ENCODE measurements at regions not wholly inside any gene's neighbourhood (a gene's known extent, or its start where the extent isn't known, plus 50 kb on each side); places are given as distances from the start of the nearest gene placed in this dataset.
A peak's percentile ranks its signal among the peaks of the same experiment; 100 is the strongest.

DNA sequence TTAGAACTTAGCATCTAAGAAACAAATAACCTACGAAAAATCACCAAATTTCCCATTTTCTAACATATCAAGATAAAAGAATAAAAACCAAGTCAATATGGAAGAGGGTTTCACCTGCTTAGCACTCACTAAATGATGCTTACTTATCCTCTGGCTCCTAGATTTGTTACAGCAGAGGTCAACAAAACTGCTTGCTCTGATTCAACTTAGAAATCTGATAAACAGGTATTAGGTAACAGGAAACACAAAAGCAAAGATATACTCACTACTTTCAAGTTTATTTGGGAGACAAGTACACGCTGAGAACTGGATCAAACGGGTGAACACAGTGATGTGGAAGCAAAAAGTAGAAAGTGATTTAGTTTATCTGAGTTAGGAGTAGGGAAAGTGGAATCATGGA, 235.7 kb upstream of the TARS1 start:
- H3K4me1 ChIP-seq (ENCODE audit: insufficient read depth) = no peaks in the 10 kb centered on the region
- H4K20me1 ChIP-seq (replicated peaks; ENCODE audit: insufficient read depth) = no peaks in the 10 kb centered on the region
- no peak overlapping the region for H3K4me3 ChIP-seq
- Mint-ChIP-seq H3K36me3 (ENCODE audit: low read depth) (no peaks in the 10 kb centered on the region), H3K27ac (no peak overlapping the region), H3K27me3 (ENCODE audit: insufficient read depth, low read depth, poor library complexity) (no peaks in the 10 kb centered on the region), H3K4me1 (no peaks in the 10 kb centered on the region), H3K9me3 (peaks cover 3% of the 10 kb centered on the region; the same call in 1 of the 3 replicates), H3K4me3 (no peak overlapping the region)
- H2AFZ ChIP-seq = no peak overlapping the region
- no peaks in the 10 kb centered on the region for H3K27me3 ChIP-seq (ENCODE audit: insufficient read depth)
- no peaks in the 10 kb centered on the region for H3K36me3 ChIP-seq (ENCODE audit: insufficient read depth)
- no peak for DNase-seq (ENCODE audit: low spot score)
- H3F3A ChIP-seq (replicated peaks; ENCODE audit: low read depth) = no peaks in the 10 kb centered on the region
- no peak overlapping the region for H3K4me2 ChIP-seq
- H3K79me2 ChIP-seq (replicated peaks; ENCODE audit: insufficient read depth) = no peaks in the 10 kb centered on the region
- no peak overlapping the region for H3K27ac ChIP-seq (ENCODE audit: low read depth)
- no peak for TF ChIP-seq ZNF331 (CRISPR knock-in tag; IDR thresholded peaks at IDR 0.05; ENCODE audit: low read depth)
- TF ChIP-seq, protein P1, sequence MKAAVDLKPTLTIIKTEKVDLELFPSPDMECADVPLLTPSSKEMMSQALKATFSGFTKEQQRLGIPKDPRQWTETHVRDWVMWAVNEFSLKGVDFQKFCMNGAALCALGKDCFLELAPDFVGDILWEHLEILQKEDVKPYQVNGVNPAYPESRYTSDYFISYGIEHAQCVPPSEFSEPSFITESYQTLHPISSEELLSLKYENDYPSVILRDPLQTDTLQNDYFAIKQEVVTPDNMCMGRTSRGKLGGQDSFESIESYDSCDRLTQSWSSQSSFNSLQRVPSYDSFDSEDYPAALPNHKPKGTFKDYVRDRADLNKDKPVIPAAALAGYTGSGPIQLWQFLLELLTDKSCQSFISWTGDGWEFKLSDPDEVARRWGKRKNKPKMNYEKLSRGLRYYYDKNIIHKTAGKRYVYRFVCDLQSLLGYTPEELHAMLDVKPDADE (IDR thresholded peaks at IDR 0.05) = no peak
- no peak for TF ChIP-seq JUNB (IDR thresholded peaks at IDR 0.05; ENCODE audit: unreplicated experiment)
- TF ChIP-seq, protein P2, sequence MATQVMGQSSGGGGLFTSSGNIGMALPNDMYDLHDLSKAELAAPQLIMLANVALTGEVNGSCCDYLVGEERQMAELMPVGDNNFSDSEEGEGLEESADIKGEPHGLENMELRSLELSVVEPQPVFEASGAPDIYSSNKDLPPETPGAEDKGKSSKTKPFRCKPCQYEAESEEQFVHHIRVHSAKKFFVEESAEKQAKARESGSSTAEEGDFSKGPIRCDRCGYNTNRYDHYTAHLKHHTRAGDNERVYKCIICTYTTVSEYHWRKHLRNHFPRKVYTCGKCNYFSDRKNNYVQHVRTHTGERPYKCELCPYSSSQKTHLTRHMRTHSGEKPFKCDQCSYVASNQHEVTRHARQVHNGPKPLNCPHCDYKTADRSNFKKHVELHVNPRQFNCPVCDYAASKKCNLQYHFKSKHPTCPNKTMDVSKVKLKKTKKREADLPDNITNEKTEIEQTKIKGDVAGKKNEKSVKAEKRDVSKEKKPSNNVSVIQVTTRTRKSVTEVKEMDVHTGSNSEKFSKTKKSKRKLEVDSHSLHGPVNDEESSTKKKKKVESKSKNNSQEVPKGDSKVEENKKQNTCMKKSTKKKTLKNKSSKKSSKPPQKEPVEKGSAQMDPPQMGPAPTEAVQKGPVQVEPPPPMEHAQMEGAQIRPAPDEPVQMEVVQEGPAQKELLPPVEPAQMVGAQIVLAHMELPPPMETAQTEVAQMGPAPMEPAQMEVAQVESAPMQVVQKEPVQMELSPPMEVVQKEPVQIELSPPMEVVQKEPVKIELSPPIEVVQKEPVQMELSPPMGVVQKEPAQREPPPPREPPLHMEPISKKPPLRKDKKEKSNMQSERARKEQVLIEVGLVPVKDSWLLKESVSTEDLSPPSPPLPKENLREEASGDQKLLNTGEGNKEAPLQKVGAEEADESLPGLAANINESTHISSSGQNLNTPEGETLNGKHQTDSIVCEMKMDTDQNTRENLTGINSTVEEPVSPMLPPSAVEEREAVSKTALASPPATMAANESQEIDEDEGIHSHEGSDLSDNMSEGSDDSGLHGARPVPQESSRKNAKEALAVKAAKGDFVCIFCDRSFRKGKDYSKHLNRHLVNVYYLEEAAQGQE (IDR thresholded peaks at IDR 0.05; ENCODE audit: unreplicated experiment) = no peak
- TF ChIP-seq EZH2 (IDR thresholded peaks at IDR 0.05; ENCODE audit: low read depth, unreplicated experiment) = no peak
- TF ChIP-seq, protein P3, sequence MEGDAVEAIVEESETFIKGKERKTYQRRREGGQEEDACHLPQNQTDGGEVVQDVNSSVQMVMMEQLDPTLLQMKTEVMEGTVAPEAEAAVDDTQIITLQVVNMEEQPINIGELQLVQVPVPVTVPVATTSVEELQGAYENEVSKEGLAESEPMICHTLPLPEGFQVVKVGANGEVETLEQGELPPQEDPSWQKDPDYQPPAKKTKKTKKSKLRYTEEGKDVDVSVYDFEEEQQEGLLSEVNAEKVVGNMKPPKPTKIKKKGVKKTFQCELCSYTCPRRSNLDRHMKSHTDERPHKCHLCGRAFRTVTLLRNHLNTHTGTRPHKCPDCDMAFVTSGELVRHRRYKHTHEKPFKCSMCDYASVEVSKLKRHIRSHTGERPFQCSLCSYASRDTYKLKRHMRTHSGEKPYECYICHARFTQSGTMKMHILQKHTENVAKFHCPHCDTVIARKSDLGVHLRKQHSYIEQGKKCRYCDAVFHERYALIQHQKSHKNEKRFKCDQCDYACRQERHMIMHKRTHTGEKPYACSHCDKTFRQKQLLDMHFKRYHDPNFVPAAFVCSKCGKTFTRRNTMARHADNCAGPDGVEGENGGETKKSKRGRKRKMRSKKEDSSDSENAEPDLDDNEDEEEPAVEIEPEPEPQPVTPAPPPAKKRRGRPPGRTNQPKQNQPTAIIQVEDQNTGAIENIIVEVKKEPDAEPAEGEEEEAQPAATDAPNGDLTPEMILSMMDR (conservative IDR thresholded peaks at IDR 0.05; ENCODE audit: low read depth in 2 of 2) = no peak
- no peak for TF ChIP-seq NANOG (IDR thresholded peaks at IDR 0.05; ENCODE audit: borderline replicate concordance)
- peaks cover 4% of the 10 kb centered on the region; the same call in 1 of the 2 replicates for H3K9me2 ChIP-seq (ENCODE audit: insufficient read depth)
- no peak for ATAC-seq

DNA sequence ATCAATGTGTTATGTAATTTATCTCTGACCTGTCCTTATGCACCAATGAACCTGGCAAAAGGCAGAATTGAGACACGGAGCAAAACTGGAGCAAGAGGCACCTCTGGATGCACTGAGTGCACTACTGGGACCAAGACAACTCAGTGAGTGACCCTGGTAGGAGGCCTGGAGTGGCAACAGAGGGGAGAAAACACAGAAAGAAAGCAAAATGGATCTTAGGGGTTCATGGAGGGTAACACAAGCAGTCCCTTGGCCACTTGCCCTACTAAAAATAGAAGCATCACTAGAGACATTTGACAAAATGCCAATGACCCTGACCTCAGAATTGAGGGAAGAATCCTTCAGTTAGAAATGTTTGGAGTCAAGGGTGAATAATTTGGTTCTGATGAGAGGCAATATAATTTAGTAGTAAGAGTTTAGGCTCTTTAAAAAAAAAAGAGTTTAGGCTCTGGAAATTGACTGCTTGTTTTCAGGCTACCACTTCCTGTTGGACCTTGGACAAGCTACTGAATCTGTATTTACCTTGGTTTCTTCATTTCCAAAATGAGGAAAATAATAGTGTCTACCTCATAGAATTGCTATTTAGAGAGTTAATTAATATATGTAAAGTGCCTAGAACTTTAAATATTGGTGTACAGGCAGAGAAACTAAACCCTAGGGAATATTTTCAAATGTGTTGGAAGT, 234.9 kb upstream of the TARS1 start:
- ATAC-seq = no peak
- Histone ChIP-seq H3F3A (replicated peaks; ENCODE audit: low read depth) (no peaks in the 10 kb centered on the region), H3K4me1 (ENCODE audit: insufficient read depth) (no peaks in the 10 kb centered on the region), H3K79me2 (replicated peaks; ENCODE audit: insufficient read depth) (no peaks in the 10 kb centered on the region), H3K36me3 (ENCODE audit: insufficient read depth) (no peaks in the 10 kb centered on the region), H3K4me2 (no peak overlapping the region), H3K27ac (ENCODE audit: low read depth) (no peak overlapping the region), H2AFZ (0 out of 2 replicates have a peak overlapping the region, but pooled peaks have one; percentile 21), H3K4me3 (no peak overlapping the region), H3K27me3 (ENCODE audit: insufficient read depth) (no peaks in the 10 kb centered on the region), H4K20me1 (replicated peaks; ENCODE audit: insufficient read depth) (no peaks in the 10 kb centered on the region), H3K9me2 (ENCODE audit: insufficient read depth) (peaks cover 4% of the 10 kb centered on the region; the same call in 1 of the 2 replicates)
- Mint-ChIP-seq H3K27ac (no peak overlapping the region), H3K9me3 (peaks cover 3% of the 10 kb centered on the region; the same call in 1 of the 3 replicates), H3K27me3 (ENCODE audit: insufficient read depth, low read depth, poor library complexity) (no peaks in the 10 kb centered on the region), H3K36me3 (ENCODE audit: low read depth) (no peaks in the 10 kb centered on the region), H3K4me1 (no peaks in the 10 kb centered on the region), H3K4me3 (no peak overlapping the region)
- no peak for DNase-seq (ENCODE audit: low spot score)
- no peak for TF ChIP-seq EZH2phosphoT487 (IDR thresholded peaks at IDR 0.05; ENCODE audit: unreplicated experiment)
- no peak for TF ChIP-seq ZNF331 (CRISPR knock-in tag; IDR thresholded peaks at IDR 0.05; ENCODE audit: low read depth)
- TF ChIP-seq CREB1 (CRISPR knock-in tag; IDR thresholded peaks at IDR 0.05; ENCODE audit: low read depth) = no peak
- TF ChIP-seq, protein P3 (conservative IDR thresholded peaks at IDR 0.05; ENCODE audit: low read depth in 2 of 2) = no peak
- TF ChIP-seq POLR2AphosphoS5 (IDR thresholded peaks at IDR 0.05; ENCODE audit: low read depth) = no peak

All from GM23338 (cell line).